HG03457 (cell line): ENCODE measurements at regions not wholly inside any gene's neighbourhood (a gene's known extent, or its start where the extent isn't known, plus 50 kb on each side); places are given as distances from the start of the nearest gene placed in this dataset.
"Not testable (repeated sequence)": the region's sequence is repeated elsewhere in the genome, so short reads cannot be mapped to it uniquely, and the experiment has no call there.

Experiments
- ATAC-seq: cut with Tn5 transposase; IDR thresholded peaks from one replicate; pipeline ENCODE4 v1.9.1; 2021; ENCODE audit warnings: moderate number of reproducible peaks; ENCODE audit not compliant: unreplicated experiment

GRCh38 chr16:48810436-48810802, 200.4 kb upstream of the N4BP1 start:
- no peak for ATAC-seq

GRCh38 chr16:48790151-48790550, 180.2 kb upstream of the N4BP1 start:
- ATAC-seq, result no peak

- ATAC-seq, result no peak
Observed at GRCh38 chr16:48788475-48788874, 178.5 kb upstream of the N4BP1 start.

GRCh38 chr16:48745541-48745940, 135.6 kb upstream of the N4BP1 start:
- no peak for ATAC-seq

GRCh38 chr16:48740964-48741363, 131.0 kb upstream of the N4BP1 start:
- ATAC-seq, result no peak

GRCh38 chr16:48734220-48734619, 124.2 kb upstream of the N4BP1 start:
- ATAC-seq, result no peak

- ATAC-seq, result no peak
Observed at GRCh38 chr16:48704710-48705109, 94.7 kb upstream of the N4BP1 start.

GRCh38 chr16:48687421-48688038, 77.5 kb upstream of the N4BP1 start:
- ATAC-seq, result peak; percentile 81

GRCh38 chr16:48684148-48684547, 74.2 kb upstream of the N4BP1 start:
- no peak for ATAC-seq

- no peak for ATAC-seq
Observed at GRCh38 chr16:48682971-48683370, 73.0 kb upstream of the N4BP1 start.

GRCh38 chr16:48681520-48681919, 71.5 kb upstream of the N4BP1 start:
- no peak for ATAC-seq

- ATAC-seq, result no peak
Observed at GRCh38 chr16:48680881-48681280, 70.9 kb upstream of the N4BP1 start.

- no peak for ATAC-seq
Observed at GRCh38 chr16:48676836-48677235, 66.9 kb upstream of the N4BP1 start.

GRCh38 chr16:48668184-48668583, 58.2 kb upstream of the N4BP1 start:
- not testable (repeated sequence) for ATAC-seq

GRCh38 chr16:48659940-48660339, 50.0 kb upstream of the N4BP1 start:
- no peak for ATAC-seq
